Liver (tissue), 8 donors: ENCODE measurements at regions not wholly inside any gene's neighbourhood (a gene's known extent, or its start where the extent isn't known, plus 50 kb on each side); places are given as distances from the start of the nearest gene placed in this dataset.

Experiments
- DNase-seq: peaks from one replicate; pipeline ENCODE4 v3.0.0-alpha.2; 2017; ENCODE audit warnings: low spot score
- H3K27ac ChIP-seq, 2 donors: one replicate each; pipeline ENCODE4 v1.7.0; 2013; ENCODE audit warnings: inconsistent platforms in 2 of 2, low read length in 2 of 2, control low read depth in 1 of 2, low read depth in 1 of 2, mild to moderate bottlenecking in 1 of 2
- H3K27me3 ChIP-seq, 4 donors: one replicate each; pipeline versions ENCODE4 v1.6.1 to v1.7.0; 2013; ENCODE audit warnings: low read length in 3 of 4, inconsistent platforms in 1 of 4, mild to moderate bottlenecking in 1 of 4, moderate library complexity in 1 of 4; ENCODE audit not compliant: control insufficient read depth in 4 of 4, insufficient read depth in 4 of 4
- H3K36me3 ChIP-seq, 4 donors: one replicate each; pipeline versions ENCODE4 v1.6.1 to v1.7.0; 2013; ENCODE audit warnings: low read length in 3 of 4, mild to moderate bottlenecking in 3 of 4, low read depth in 1 of 4, moderate library complexity in 1 of 4; ENCODE audit not compliant: control insufficient read depth in 4 of 4, insufficient read depth in 3 of 4
- H3K4me1 ChIP-seq, 4 donors: one replicate each; pipeline versions ENCODE4 v1.6.1 to v1.7.0; 2013; ENCODE audit warnings: low read length in 3 of 4, mild to moderate bottlenecking in 3 of 4, moderate library complexity in 1 of 4; ENCODE audit not compliant: control insufficient read depth in 4 of 4, insufficient read depth in 4 of 4
- H3K4me3 ChIP-seq, 3 donors: one replicate each; pipeline versions ENCODE4 v1.6.1 to v1.7.0; 2013; ENCODE audit warnings: low read length in 3 of 3, control low read depth in 1 of 3, low read depth in 1 of 3, mild to moderate bottlenecking in 1 of 3
- H3K9ac ChIP-seq, 2 donors: one replicate each; pipeline ENCODE4 v1.7.0; 2013; ENCODE audit warnings: low read length in 2 of 2, mild to moderate bottlenecking in 2 of 2, moderate library complexity in 2 of 2, control low read depth in 1 of 2, low read depth in 1 of 2
- H3K9me3 ChIP-seq, 4 donors: one replicate each; pipeline versions ENCODE4 v1.6.1 to v1.7.0; 2013; ENCODE audit warnings: low read length in 3 of 4; ENCODE audit not compliant: control insufficient read depth in 4 of 4
- ATF3 ChIP-seq: IDR thresholded peaks from 2 replicates; pipeline ENCODE4 v1.6.1; 2016; ENCODE audit warnings: antibody characterized with exemption
- CTCF ChIP-seq: fragments of 150-350 bp; IDR thresholded peaks from 2 replicates; pipeline ENCODE4 v1.5.1; 2017; ENCODE audit warnings: improper control_type of control experiment, low read depth, low read length; ENCODE audit not compliant: missing input control
- EGR1 ChIP-seq, 2 donors: IDR thresholded peaks; 2 replicates each; pipeline ENCODE4 v1.6.1; 2016 to 2018; ENCODE audit warnings: antibody characterized with exemption in 2 of 2, low read depth in 2 of 2
- FOXA1 ChIP-seq: IDR thresholded peaks from 2 replicates; pipeline ENCODE4 v1.6.1; 2016; ENCODE audit warnings: antibody characterized with exemption
- FOXA2 ChIP-seq: IDR thresholded peaks from 2 replicates; pipeline ENCODE4 v1.6.1; 2016; ENCODE audit warnings: antibody characterized with exemption
- GABPA ChIP-seq, 2 donors: IDR thresholded peaks in 1 of 2; conservative IDR thresholded peaks in 1 of 2; 2 replicates each; pipeline ENCODE4 v1.6.1; 2016; ENCODE audit warnings: antibody characterized with exemption in 2 of 2, mild to moderate bottlenecking in 1 of 2, moderate library complexity in 1 of 2
- HNF4A ChIP-seq, 2 donors: conservative IDR thresholded peaks; 2 replicates each; pipeline ENCODE4 v1.6.1; 2016; ENCODE audit warnings: antibody characterized with exemption in 2 of 2, mild to moderate bottlenecking in 2 of 2
- HNF4G ChIP-seq: IDR thresholded peaks from 2 replicates; pipeline ENCODE4 v1.6.1; 2016; ENCODE audit warnings: antibody characterized with exemption
- JUND ChIP-seq, 2 donors: IDR thresholded peaks; 2 replicates each; pipeline ENCODE4 v1.6.1; 2016; ENCODE audit warnings: antibody characterized with exemption in 2 of 2
- MAX ChIP-seq: IDR thresholded peaks from 2 replicates; pipeline ENCODE4 v1.6.1; 2016; ENCODE audit warnings: antibody characterized with exemption
- NR2F2 ChIP-seq: IDR thresholded peaks from 2 replicates; pipeline ENCODE4 v1.6.1; 2016; ENCODE audit warnings: antibody characterized with exemption
- RAD21 ChIP-seq, 2 donors: IDR thresholded peaks; 2 replicates each; pipeline ENCODE4 v1.6.1; 2016; ENCODE audit warnings: antibody characterized with exemption in 2 of 2, mild to moderate bottlenecking in 2 of 2
- REST ChIP-seq: IDR thresholded peaks from 2 replicates; pipeline ENCODE4 v1.6.1; 2016; ENCODE audit warnings: antibody characterized with exemption, mild to moderate bottlenecking
- SP1 ChIP-seq: IDR thresholded peaks from 2 replicates; pipeline ENCODE4 v1.6.1; 2018; ENCODE audit warnings: antibody characterized with exemption, mild to moderate bottlenecking
- TAF1 ChIP-seq: conservative IDR thresholded peaks from 2 replicates; pipeline ENCODE4 v1.6.1; 2016; ENCODE audit warnings: antibody characterized with exemption, mild to moderate bottlenecking
- YY1 ChIP-seq: IDR thresholded peaks from 2 replicates; pipeline ENCODE4 v1.6.1; 2016; ENCODE audit warnings: antibody characterized with exemption, mild to moderate bottlenecking
- ZBTB33 ChIP-seq: IDR thresholded peaks from 2 replicates; pipeline ENCODE4 v1.6.1; 2016; ENCODE audit warnings: antibody characterized with exemption
- WGBS: extraction: QIAGEN DNeasy Blood & Tissue Kit; methylation state at CpG from one replicate; pipeline ENCODE4 v1.1.7; 2013; 5-methylcytosine and 5-hydroxymethylcytosine counted together
- donor health status: healthy.
- donor health status: healthy.
- donor health status: healthy.
- donor health status: healthy.
- donor health status: healthy.

- H3K27me3 ChIP-seq: no peaks in the 10 kb centered on the region
- H3K27ac ChIP-seq: no peak overlapping the region
- TF ChIP-seq EGR1 (IDR thresholded peaks at IDR 0.05; ENCODE audit: low read depth in 2 of 2) (no peak), YY1 (no peak), RAD21 (IDR thresholded peaks at IDR 0.05) (no peak), JUND (IDR thresholded peaks at IDR 0.05) (no peak), SP1 (no peak), NR2F2 (no peak), GABPA (IDR thresholded peaks at IDR 0.05 in 1 of 2, conservative IDR thresholded peaks at IDR 0.05 in 1 of 2) (no peak), ATF3 (no peak), CTCF (no peak), FOXA2 (no peak), HNF4A (conservative IDR thresholded peaks at IDR 0.05) (no peak), HNF4G (no peak), TAF1 (no peak), ZBTB33 (no peak), MAX (no peak), REST (no peak)
- DNase-seq: no peak
- H3K9me3 ChIP-seq: peaks cover 0 to 4% (median 0%) of the 10 kb centered on the region in 4 donors
- no peak overlapping the region for H3K9ac ChIP-seq
- H3K4me3 ChIP-seq: no peak overlapping the region
- no peaks in the 10 kb centered on the region for H3K36me3 ChIP-seq
- H3K4me1 ChIP-seq: no peaks in the 10 kb centered on the region
These were observed 213.1 kb upstream of the TSC22D2 start for GRCh38 chr3:150194957-150195356.

- H3K9me3 ChIP-seq: peaks cover 0 to 4% (median under 1%) of the 10 kb centered on the region in 4 donors
- WGBS: 74% methylated on average over 4 of the region's 4 CpGs
- H3K4me1 ChIP-seq: no peaks in the 10 kb centered on the region
- H3K27me3 ChIP-seq: no peaks in the 10 kb centered on the region
- no peak for TF ChIP-seq HNF4G
- no peak for TF ChIP-seq FOXA2
- TF ChIP-seq ZBTB33: no peak
- no peak for TF ChIP-seq TAF1
- TF ChIP-seq EGR1 (IDR thresholded peaks at IDR 0.05; ENCODE audit: low read depth in 2 of 2): no peak
- no peak for TF ChIP-seq MAX
- no peak for TF ChIP-seq REST
- no peak for TF ChIP-seq FOXA1
- TF ChIP-seq GABPA (IDR thresholded peaks at IDR 0.05 in 1 of 2, conservative IDR thresholded peaks at IDR 0.05 in 1 of 2): no peak
- no peak for TF ChIP-seq ATF3
- no peak overlapping the region for H3K9ac ChIP-seq
- DNase-seq: no peak
- H3K36me3 ChIP-seq: no peaks in the 10 kb centered on the region
- no peak overlapping the region for H3K4me3 ChIP-seq
- H3K27ac ChIP-seq: no peak overlapping the region
These were observed 213.6 kb upstream of the TSC22D2 start for GRCh38 chr3:150194513-150194912.
